ENCODE measurements at regions not wholly inside any gene's neighbourhood (a gene's known extent, or its start where the extent isn't known, plus 50 kb on each side); places are given as distances from the start of the nearest gene placed in this dataset.

GRCh38 chr2:19667536-19667949, 234.2 kb downstream of the TTC32 start (continued):
- peak; percentile 94 for TF ChIP-seq PRDM4 (tag by site-specific recombination; IDR thresholded peaks at IDR 0.05)
- TF ChIP-seq GLIS1 (tag by site-specific recombination; IDR thresholded peaks at IDR 0.05) = peak; percentile 91
- peak; percentile 77 for TF ChIP-seq BCL6B (tag by site-specific recombination; IDR thresholded peaks at IDR 0.05)
- TF ChIP-seq ZBTB48 (tag by site-specific recombination; IDR thresholded peaks at IDR 0.05) = no peak
- TF ChIP-seq ZNF473 (tag by site-specific recombination; IDR thresholded peaks at IDR 0.05) = no peak
- TF ChIP-seq ATF2 (tag by site-specific recombination; IDR thresholded peaks at IDR 0.05; ENCODE audit: low read depth) = no peak
- peak; percentile 61; the same call in 1 of the 2 replicates for TF ChIP-seq ZNF449 (tag by site-specific recombination; IDR thresholded peaks at IDR 0.05)
- no peak for TF ChIP-seq ZNF549 (tag by site-specific recombination; IDR thresholded peaks at IDR 0.05)
- no peak for TF ChIP-seq ZNF830 (tag by site-specific recombination; IDR thresholded peaks at IDR 0.05; ENCODE audit: low read depth)
- no peak for TF ChIP-seq ZNF211 (tag by site-specific recombination; IDR thresholded peaks at IDR 0.05; ENCODE audit: low read depth)
- no peak for TF ChIP-seq ZFP37 (tag by site-specific recombination; IDR thresholded peaks at IDR 0.05)
- no peak for TF ChIP-seq ZNF223 (tag by site-specific recombination; IDR thresholded peaks at IDR 0.05)
- TF ChIP-seq ZNF670 (tag by site-specific recombination; IDR thresholded peaks at IDR 0.05; ENCODE audit: low read depth) = no peak
- peak; percentile 26; the same call in 1 of the 2 replicates for TF ChIP-seq ZBTB11 (tag by site-specific recombination; conservative IDR thresholded peaks at IDR 0.05; ENCODE audit: low read depth)
- TF ChIP-seq ZNF248 (tag by site-specific recombination; IDR thresholded peaks at IDR 0.05) = no peak
- TF ChIP-seq ELK4 (IDR thresholded peaks at IDR 0.05; ENCODE audit: borderline replicate concordance, low read depth, low read length) = no peak
- TF ChIP-seq ZNF362 (tag by site-specific recombination; IDR thresholded peaks at IDR 0.05) = peak; percentile 86
- peak; percentile 99 for TF ChIP-seq ZNF843 (tag by site-specific recombination; IDR thresholded peaks at IDR 0.05)
- peak; percentile 75 for TF ChIP-seq ZNF664 (tag by site-specific recombination; IDR thresholded peaks at IDR 0.05)
- TF ChIP-seq ZNF366 (tag by site-specific recombination; conservative IDR thresholded peaks at IDR 0.05) = peak; percentile 80
- no peak for TF ChIP-seq ZNF324 (tag by site-specific recombination; IDR thresholded peaks at IDR 0.05)
- TF ChIP-seq ZNF571 (tag by site-specific recombination; IDR thresholded peaks at IDR 0.05) = no peak
- TF ChIP-seq ZNF155 (tag by site-specific recombination; IDR thresholded peaks at IDR 0.05) = no peak
- no peak for TF ChIP-seq ZNF138 (tag by site-specific recombination; IDR thresholded peaks at IDR 0.05; ENCODE audit: borderline replicate concordance)
- TF ChIP-seq SP3 (tag by site-specific recombination; IDR thresholded peaks at IDR 0.05) = no peak
- TF ChIP-seq ZNF677 (tag by site-specific recombination; IDR thresholded peaks at IDR 0.05) = no peak
- no peak for TF ChIP-seq ZBTB7A (tag by site-specific recombination; IDR thresholded peaks at IDR 0.05; ENCODE audit: low read depth)
